ENCODE measurements at regions not wholly inside any gene's neighbourhood (a gene's known extent, or its start where the extent isn't known, plus 50 kb on each side); places are given as distances from the start of the nearest gene placed in this dataset.

- Histone ChIP-seq H4K91ac (ENCODE audit: low read depth, low read length) (no peak overlapping the region), H3K18ac (ENCODE audit: low read length) (no peak overlapping the region), H3K4me1 (ENCODE audit: control insufficient read depth in 1 of 2, insufficient read depth in 2 of 2, low read length in 2 of 2) (no peaks in the 10 kb centered on the region), H3K4me2 (ENCODE audit: low read length) (no peak overlapping the region), H2AFZ (ENCODE audit: insufficient read depth, low read length, poor library complexity) (no peak overlapping the region), H2BK120ac (ENCODE audit: insufficient read depth, low read length, poor library complexity) (no peak overlapping the region), H3K79me1 (ENCODE audit: low read length) (no peaks in the 10 kb centered on the region), H3K27ac (ENCODE audit: low read depth, low read length) (no peak overlapping the region), H3K23ac (ENCODE audit: low read length) (no peak overlapping the region), H3K9ac (ENCODE audit: low read length) (no peak overlapping the region), H2BK12ac (ENCODE audit: low read length) (no peak overlapping the region), H3K4me3 (ENCODE audit: low read depth, low read length) (no peak overlapping the region), H3K79me2 (ENCODE audit: control insufficient read depth, insufficient read depth, low read length, poor library complexity) (no peaks in the 10 kb centered on the region), H2BK5ac (ENCODE audit: low read depth, low read length, poor library complexity) (no peak overlapping the region), H3K4ac (ENCODE audit: low read depth, low read length) (no peak overlapping the region), H3K14ac (ENCODE audit: low read length) (no peak overlapping the region), H3K27me3 (ENCODE audit: insufficient read depth, low read length) (no peaks in the 10 kb centered on the region), H3K9me3 (ENCODE audit: insufficient read depth, low read depth, low read length) (no peaks in the 10 kb centered on the region), H3K36me3 (ENCODE audit: control insufficient read depth in 1 of 2, insufficient read depth in 2 of 2, low read length in 2 of 2) (no peaks in the 10 kb centered on the region), H4K8ac (ENCODE audit: low read depth, low read length) (no peak overlapping the region), H2AK5ac (ENCODE audit: low read length) (no peak overlapping the region), H4K12ac (ENCODE audit: low read depth, low read length) (no peak overlapping the region)
- no peak for DNase-seq
- no CpG with 5 or more reads among the region's 4 CpGs for WGBS (ENCODE audit: extremely low coverage, insufficient coverage, insufficient read length)
Observed at GRCh38 chr7:18399436-18400235, 95.9 kb upstream of the HDAC9 start.

DNA sequence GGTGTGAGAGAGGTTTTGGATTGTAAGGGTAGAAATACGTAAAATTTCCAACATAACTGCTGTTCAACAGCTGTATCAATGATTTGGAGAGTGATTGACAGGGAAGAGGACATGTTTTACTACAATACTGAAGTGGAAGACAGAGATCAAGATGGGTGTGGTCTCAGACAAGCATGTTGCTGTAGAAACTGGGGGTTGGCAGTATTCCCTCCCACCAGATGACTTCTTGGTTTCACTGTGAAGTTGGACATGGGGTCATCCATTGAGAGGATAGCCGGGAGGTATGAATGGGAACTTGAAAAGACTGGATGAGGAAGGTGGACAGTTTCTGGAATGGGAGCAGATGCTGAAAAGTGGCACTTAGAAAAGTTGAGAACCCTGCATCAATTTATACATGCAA, 95.3 kb upstream of the HDAC9 start:
- no peak for DNase-seq
- no peak overlapping the region for H2BK5ac ChIP-seq (ENCODE audit: low read depth, low read length, poor library complexity)
- H3K23ac ChIP-seq (ENCODE audit: low read length) = no peak overlapping the region
- no peak overlapping the region for H4K91ac ChIP-seq (ENCODE audit: low read depth, low read length)
- H2BK120ac ChIP-seq (ENCODE audit: insufficient read depth, low read length, poor library complexity) = no peak overlapping the region
- no peak overlapping the region for H2AFZ ChIP-seq (ENCODE audit: insufficient read depth, low read length, poor library complexity)
- H2AK5ac ChIP-seq (ENCODE audit: low read length) = no peak overlapping the region
- no peak overlapping the region for H3K27ac ChIP-seq (ENCODE audit: low read depth, low read length)
- no peaks in the 10 kb centered on the region for H3K27me3 ChIP-seq (ENCODE audit: insufficient read depth, low read length)
- no peaks in the 10 kb centered on the region for H3K9me3 ChIP-seq (ENCODE audit: insufficient read depth, low read depth, low read length)
- H3K18ac ChIP-seq (ENCODE audit: low read length) = no peak overlapping the region
- H3K36me3 ChIP-seq (ENCODE audit: control insufficient read depth in 1 of 2, insufficient read depth in 2 of 2, low read length in 2 of 2) = no peaks in the 10 kb centered on the region
- H4K8ac ChIP-seq (ENCODE audit: low read depth, low read length) = no peak overlapping the region
- no peak overlapping the region for H4K12ac ChIP-seq (ENCODE audit: low read depth, low read length)
- no peak overlapping the region for H3K14ac ChIP-seq (ENCODE audit: low read length)
- no peaks in the 10 kb centered on the region for H3K79me1 ChIP-seq (ENCODE audit: low read length)
- 100% methylated on average over 1 of the region's 2 CpGs for WGBS (ENCODE audit: extremely low coverage, insufficient coverage, insufficient read length)
- H3K4me2 ChIP-seq (ENCODE audit: low read length) = no peak overlapping the region
- no peak overlapping the region for H2BK12ac ChIP-seq (ENCODE audit: low read length)
- no peaks in the 10 kb centered on the region for H3K4me1 ChIP-seq (ENCODE audit: control insufficient read depth in 1 of 2, insufficient read depth in 2 of 2, low read length in 2 of 2)
- H3K79me2 ChIP-seq (ENCODE audit: control insufficient read depth, insufficient read depth, low read length, poor library complexity) = no peaks in the 10 kb centered on the region
- H3K9ac ChIP-seq (ENCODE audit: low read length) = no peak overlapping the region
- H3K4me3 ChIP-seq (ENCODE audit: low read depth, low read length) = no peak overlapping the region
- H3K4ac ChIP-seq (ENCODE audit: low read depth, low read length) = no peak overlapping the region

DNA sequence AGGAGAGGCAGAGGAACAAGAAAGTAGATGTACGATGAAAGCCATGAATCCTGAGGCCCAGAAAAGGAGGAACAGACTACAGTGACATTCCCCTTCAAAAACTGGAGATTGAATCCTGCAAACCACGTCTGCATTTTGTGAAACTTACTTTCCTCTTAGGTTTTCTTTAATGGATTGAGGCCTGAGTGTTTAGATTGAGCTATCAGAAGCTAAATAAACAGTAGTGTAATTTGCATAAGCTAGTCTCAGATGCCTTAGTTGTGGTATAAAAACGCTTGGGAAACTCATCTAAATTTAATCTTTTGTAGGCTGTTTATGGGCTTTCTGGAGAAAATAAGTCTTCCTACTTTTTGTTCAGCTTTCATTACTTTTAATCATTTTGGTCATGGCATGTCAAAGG, 94.8 kb upstream of the HDAC9 start:
- H2AK5ac ChIP-seq (ENCODE audit: low read length) = no peak overlapping the region
- no peak overlapping the region for H2BK5ac ChIP-seq (ENCODE audit: low read depth, low read length, poor library complexity)
- no peaks in the 10 kb centered on the region for H3K27me3 ChIP-seq (ENCODE audit: insufficient read depth, low read length)

GRCh38 chr7:18401757-18402156, 93.8 kb upstream of the HDAC9 start:
- Histone ChIP-seq H3K4me1 (ENCODE audit: control insufficient read depth in 1 of 2, insufficient read depth in 2 of 2, low read length in 2 of 2) (no peaks in the 10 kb centered on the region), H3K4ac (ENCODE audit: low read depth, low read length) (no peak overlapping the region), H3K27me3 (ENCODE audit: insufficient read depth, low read length) (no peaks in the 10 kb centered on the region), H3K79me1 (ENCODE audit: low read length) (no peaks in the 10 kb centered on the region), H3K4me2 (ENCODE audit: low read length) (no peak overlapping the region), H4K12ac (ENCODE audit: low read depth, low read length) (no peak overlapping the region), H3K4me3 (ENCODE audit: low read depth, low read length) (no peak overlapping the region), H3K36me3 (ENCODE audit: control insufficient read depth in 1 of 2, insufficient read depth in 2 of 2, low read length in 2 of 2) (no peaks in the 10 kb centered on the region), H2BK5ac (ENCODE audit: low read depth, low read length, poor library complexity) (no peak overlapping the region), H3K9ac (ENCODE audit: low read length) (no peak overlapping the region), H2AFZ (ENCODE audit: insufficient read depth, low read length, poor library complexity) (no peak overlapping the region), H3K23ac (ENCODE audit: low read length) (no peak overlapping the region), H3K14ac (ENCODE audit: low read length) (no peak overlapping the region), H3K18ac (ENCODE audit: low read length) (no peak overlapping the region), H2BK120ac (ENCODE audit: insufficient read depth, low read length, poor library complexity) (no peak overlapping the region), H3K27ac (ENCODE audit: low read depth, low read length) (no peak overlapping the region), H3K79me2 (ENCODE audit: control insufficient read depth, insufficient read depth, low read length, poor library complexity) (no peaks in the 10 kb centered on the region), H2AK5ac (ENCODE audit: low read length) (no peak overlapping the region), H3K9me3 (ENCODE audit: insufficient read depth, low read depth, low read length) (no peaks in the 10 kb centered on the region), H4K8ac (ENCODE audit: low read depth, low read length) (no peak overlapping the region), H4K91ac (ENCODE audit: low read depth, low read length) (no peak overlapping the region), H2BK12ac (ENCODE audit: low read length) (no peak overlapping the region)
- DNase-seq = no peak
- WGBS (ENCODE audit: extremely low coverage, insufficient coverage, insufficient read length) = 100% methylated on average over 1 of the region's 1 CpG

More for the DNA sequence above, 94.8 kb upstream of the HDAC9 start:
- no peaks in the 10 kb centered on the region for H3K36me3 ChIP-seq (ENCODE audit: control insufficient read depth in 1 of 2, insufficient read depth in 2 of 2, low read length in 2 of 2)
- no peaks in the 10 kb centered on the region for H3K79me2 ChIP-seq (ENCODE audit: control insufficient read depth, insufficient read depth, low read length, poor library complexity)
- H3K27ac ChIP-seq (ENCODE audit: low read depth, low read length) = no peak overlapping the region
- no peak overlapping the region for H3K23ac ChIP-seq (ENCODE audit: low read length)
- WGBS (ENCODE audit: extremely low coverage, insufficient coverage, insufficient read length) = no CpG with 5 or more reads among the region's 3 CpGs
- no peak overlapping the region for H3K14ac ChIP-seq (ENCODE audit: low read length)
- H3K4ac ChIP-seq (ENCODE audit: low read depth, low read length) = no peak overlapping the region
- H2AFZ ChIP-seq (ENCODE audit: insufficient read depth, low read length, poor library complexity) = no peak overlapping the region
- H4K91ac ChIP-seq (ENCODE audit: low read depth, low read length) = no peak overlapping the region
- no peak overlapping the region for H4K8ac ChIP-seq (ENCODE audit: low read depth, low read length)
- no peak overlapping the region for H4K12ac ChIP-seq (ENCODE audit: low read depth, low read length)
- H3K9me3 ChIP-seq (ENCODE audit: insufficient read depth, low read depth, low read length) = no peaks in the 10 kb centered on the region
- H3K4me1 ChIP-seq (ENCODE audit: control insufficient read depth in 1 of 2, insufficient read depth in 2 of 2, low read length in 2 of 2) = no peaks in the 10 kb centered on the region
- no peak overlapping the region for H3K9ac ChIP-seq (ENCODE audit: low read length)
- no peak overlapping the region for H3K18ac ChIP-seq (ENCODE audit: low read length)
- H3K79me1 ChIP-seq (ENCODE audit: low read length) = no peaks in the 10 kb centered on the region
- no peak for DNase-seq
- no peak overlapping the region for H2BK12ac ChIP-seq (ENCODE audit: low read length)
- H3K4me2 ChIP-seq (ENCODE audit: low read length) = no peak overlapping the region
- no peak overlapping the region for H2BK120ac ChIP-seq (ENCODE audit: insufficient read depth, low read length, poor library complexity)
- H3K4me3 ChIP-seq (ENCODE audit: low read depth, low read length) = no peak overlapping the region

Data from trophoblast cell (in vitro differentiated cells and primary cell).